ENCODE measurements at regions not wholly inside any gene's neighbourhood (a gene's known extent, or its start where the extent isn't known, plus 50 kb on each side); places are given as distances from the start of the nearest gene placed in this dataset.

DNA sequence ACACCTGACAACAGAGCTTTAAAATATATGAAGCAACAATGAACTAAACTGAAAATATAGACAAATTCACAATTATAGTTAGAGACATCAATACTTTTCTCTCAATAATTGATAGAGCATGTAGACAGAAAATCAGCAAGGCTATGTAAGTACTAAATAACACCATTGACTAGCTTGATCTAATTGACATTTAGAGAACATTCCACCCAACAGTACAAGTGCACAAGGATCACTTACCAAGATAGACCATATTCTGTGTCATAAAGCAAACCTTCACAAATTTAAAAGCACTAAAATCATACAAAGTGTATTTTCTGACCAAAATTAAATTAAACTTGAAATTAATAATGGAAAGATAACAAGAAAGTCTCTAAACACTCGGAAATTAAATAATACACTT lies 562.5 kb downstream of the INSC start:
- DNase-seq (ENCODE audit: extremely low read depth in 1 of 4, low spot score in 3 of 4) (no peak), ATAC-seq (no peak), FAIRE-seq (no peak)
- H3K4me1 ChIP-seq (replicated peaks in 1 of 2; ENCODE audit: control insufficient read depth in 2 of 2, insufficient read depth in 2 of 2, low read length in 2 of 2), result no peaks in the 10 kb centered on the region
- no peaks in the 10 kb centered on the region; the same call in 1 of the 2 replicates for H3K9me3 ChIP-seq (replicated peaks; ENCODE audit: control insufficient read depth, insufficient read depth, low read depth, low read length)
- H4K20me1 ChIP-seq (replicated peaks; ENCODE audit: control insufficient read depth, insufficient read depth, low read length), result no peaks in the 10 kb centered on the region
- H3K36me3 ChIP-seq (ENCODE audit: control insufficient read depth, insufficient read depth, low read length), result no peaks in the 10 kb centered on the region
- BruUV-seq (replicated peaks), result no TSS peak
- no peak overlapping the region for H3K9ac ChIP-seq (ENCODE audit: insufficient read depth in 1 of 2, low read depth in 2 of 2, low read length in 2 of 2)
- intact Hi-C loops (cut with micrococcal nuclease) (no loop called here), in situ Hi-C loops (cut with MboI) (no loop called here)
- H3K4me3 ChIP-seq, result no peak overlapping the region
- ChIA-PET POLR2A (no interaction called here), CTCF (ENCODE audit: low intra/inter-chr PET ratio) (no interaction called here)
- no peak overlapping the region for H2AFZ ChIP-seq (ENCODE audit: low read depth, low read length)
- no peaks in the 10 kb centered on the region for H3K79me2 ChIP-seq (ENCODE audit: control insufficient read depth, insufficient read depth, low read length)
- no peak overlapping the region for H3K4me2 ChIP-seq (ENCODE audit: insufficient read depth, low read length)
- no peaks in the 10 kb centered on the region for H3K27me3 ChIP-seq (ENCODE audit: control insufficient read depth in 2 of 2, insufficient read depth in 2 of 2, low read length in 2 of 2)
- no peak overlapping the region for H3K27ac ChIP-seq (ENCODE audit: extremely low read depth, low read depth, low read length)
- no peaks in the 10 kb centered on the region for H3K9me1 ChIP-seq (ENCODE audit: control insufficient read depth, insufficient read depth, low read length)
- 0% methylated on average over 1 of the region's 1 CpG for WGBS (ENCODE audit: insufficient coverage, low coverage, missing lambda C conversion rate)
- TF ChIP-seq XRCC4 (IDR thresholded peaks at IDR 0.05; ENCODE audit: extremely low read depth, insufficient read depth, insufficient read length), result no peak
- no peak for TF ChIP-seq ZNF263 (CRISPR knock-in tag; IDR thresholded peaks at IDR 0.05; ENCODE audit: borderline replicate concordance)
- TF ChIP-seq ILF3 (IDR thresholded peaks at IDR 0.05; ENCODE audit: borderline replicate concordance), result no peak
- TF ChIP-seq ZBTB17 (CRISPR knock-in tag; IDR thresholded peaks at IDR 0.05), result no peak
- no peak for TF ChIP-seq MTF1 (CRISPR knock-in tag; IDR thresholded peaks at IDR 0.05; ENCODE audit: borderline replicate concordance)
- no peak for TF ChIP-seq SMAD4 (CRISPR knock-in tag; conservative IDR thresholded peaks at IDR 0.05)
- TF ChIP-seq ARID2 (IDR thresholded peaks at IDR 0.05), result no peak
- no peak for TF ChIP-seq ZNF347 (CRISPR knock-in tag; IDR thresholded peaks at IDR 0.05; ENCODE audit: low read depth)
- no peak for TF ChIP-seq ZNF766 (CRISPR knock-in tag; conservative IDR thresholded peaks at IDR 0.05)
- TF ChIP-seq, protein P1, sequence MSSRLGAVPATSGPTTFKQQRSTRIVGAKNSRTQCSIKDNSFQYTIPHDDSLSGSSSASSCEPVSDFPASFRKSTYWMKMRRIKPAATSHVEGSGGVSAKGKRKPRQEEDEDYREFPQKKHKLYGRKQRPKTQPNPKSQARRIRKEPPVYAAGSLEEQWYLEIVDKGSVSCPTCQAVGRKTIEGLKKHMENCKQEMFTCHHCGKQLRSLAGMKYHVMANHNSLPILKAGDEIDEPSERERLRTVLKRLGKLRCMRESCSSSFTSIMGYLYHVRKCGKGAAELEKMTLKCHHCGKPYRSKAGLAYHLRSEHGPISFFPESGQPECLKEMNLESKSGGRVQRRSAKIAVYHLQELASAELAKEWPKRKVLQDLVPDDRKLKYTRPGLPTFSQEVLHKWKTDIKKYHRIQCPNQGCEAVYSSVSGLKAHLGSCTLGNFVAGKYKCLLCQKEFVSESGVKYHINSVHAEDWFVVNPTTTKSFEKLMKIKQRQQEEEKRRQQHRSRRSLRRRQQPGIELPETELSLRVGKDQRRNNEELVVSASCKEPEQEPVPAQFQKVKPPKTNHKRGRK (tag; IDR thresholded peaks at IDR 0.05), result no peak
